Upper lobe of right lung (tissue), 1 donor: ENCODE measurements at regions not wholly inside any gene's neighbourhood (a gene's known extent, or its start where the extent isn't known, plus 50 kb on each side); places are given as distances from the start of the nearest gene placed in this dataset.

Experiments used
- ATAC-seq: fragments of 200-7000 bp; cut with Tn5 transposase; one replicate; pipeline ENCODE4 v1.9.1; 2020; ENCODE audit warnings: mild to moderate bottlenecking, moderate library complexity
- DNase-seq: peaks from one replicate; pipeline ENCODE4 v3.0.0-alpha.2; 2020
- H3K27ac ChIP-seq: fragments of 200-600 bp; one replicate; pipeline ENCODE4 v1.8.0; 2022
- H3K27me3 ChIP-seq: fragments of 200-600 bp; one replicate; pipeline ENCODE4 v1.8.0; 2022; ENCODE audit warnings: mild to moderate bottlenecking
- H3K36me3 ChIP-seq: fragments of 200-600 bp; one replicate; pipeline ENCODE4 v1.8.0; 2022
- H3K4me1 ChIP-seq: fragments of 200-600 bp; one replicate; pipeline ENCODE4 v1.8.0; 2022
- H3K4me3 ChIP-seq: fragments of 200-600 bp; one replicate; pipeline ENCODE4 v1.8.0; 2022; ENCODE audit warnings: mild to moderate bottlenecking
- H3K9me3 ChIP-seq: fragments of 200-600 bp; one replicate; pipeline ENCODE4 v1.8.0; 2022
- intact Hi-C: fragments of 100-400 bp; cut with DNase I; formaldehyde crosslinking; loops from one replicate; pipeline ENCODE4 v1.11.0; 2022
- TF ChIP-seq, protein P1 (sequence below): fragments of 200-600 bp; IDR thresholded peaks from one replicate; pipeline ENCODE4 v1.8.0; 2022; ENCODE audit warnings: antibody characterized with exemption
- donor health status: DM: no; HTN: yes; CAD: no; lungs with severe emphysema.

DNA sequence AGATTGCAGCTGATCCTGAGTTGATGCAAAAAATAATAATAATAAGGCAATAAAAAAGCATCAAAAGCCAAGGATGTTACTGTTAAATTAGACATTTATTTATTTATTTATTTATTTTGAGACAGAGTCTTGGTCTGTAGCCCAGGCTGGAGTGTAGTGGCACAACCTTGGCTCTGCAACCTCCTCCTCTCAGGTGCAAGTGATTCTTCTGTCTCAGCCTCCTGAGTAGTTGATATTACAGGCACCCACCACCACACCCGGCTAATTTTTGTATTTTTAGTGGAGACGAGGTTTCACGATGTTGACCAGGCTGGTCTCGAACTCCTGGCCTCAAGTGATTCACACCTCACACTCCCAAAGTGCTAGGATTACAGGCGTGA, 465.5 kb upstream of the NRP1 start:
- H3K27ac ChIP-seq, result no peak overlapping the region
- H3K4me1 ChIP-seq, result no peaks in the 10 kb centered on the region
- no peaks in the 10 kb centered on the region for H3K9me3 ChIP-seq
- TF ChIP-seq, protein P1, sequence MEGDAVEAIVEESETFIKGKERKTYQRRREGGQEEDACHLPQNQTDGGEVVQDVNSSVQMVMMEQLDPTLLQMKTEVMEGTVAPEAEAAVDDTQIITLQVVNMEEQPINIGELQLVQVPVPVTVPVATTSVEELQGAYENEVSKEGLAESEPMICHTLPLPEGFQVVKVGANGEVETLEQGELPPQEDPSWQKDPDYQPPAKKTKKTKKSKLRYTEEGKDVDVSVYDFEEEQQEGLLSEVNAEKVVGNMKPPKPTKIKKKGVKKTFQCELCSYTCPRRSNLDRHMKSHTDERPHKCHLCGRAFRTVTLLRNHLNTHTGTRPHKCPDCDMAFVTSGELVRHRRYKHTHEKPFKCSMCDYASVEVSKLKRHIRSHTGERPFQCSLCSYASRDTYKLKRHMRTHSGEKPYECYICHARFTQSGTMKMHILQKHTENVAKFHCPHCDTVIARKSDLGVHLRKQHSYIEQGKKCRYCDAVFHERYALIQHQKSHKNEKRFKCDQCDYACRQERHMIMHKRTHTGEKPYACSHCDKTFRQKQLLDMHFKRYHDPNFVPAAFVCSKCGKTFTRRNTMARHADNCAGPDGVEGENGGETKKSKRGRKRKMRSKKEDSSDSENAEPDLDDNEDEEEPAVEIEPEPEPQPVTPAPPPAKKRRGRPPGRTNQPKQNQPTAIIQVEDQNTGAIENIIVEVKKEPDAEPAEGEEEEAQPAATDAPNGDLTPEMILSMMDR, result no peak
- no peak for DNase-seq
- H3K36me3 ChIP-seq, result no peaks in the 10 kb centered on the region
- no peaks in the 10 kb centered on the region for H3K27me3 ChIP-seq
- no peak overlapping the region for H3K4me3 ChIP-seq
- ATAC-seq, result no peak
- intact Hi-C loops, result no loop called here

DNA sequence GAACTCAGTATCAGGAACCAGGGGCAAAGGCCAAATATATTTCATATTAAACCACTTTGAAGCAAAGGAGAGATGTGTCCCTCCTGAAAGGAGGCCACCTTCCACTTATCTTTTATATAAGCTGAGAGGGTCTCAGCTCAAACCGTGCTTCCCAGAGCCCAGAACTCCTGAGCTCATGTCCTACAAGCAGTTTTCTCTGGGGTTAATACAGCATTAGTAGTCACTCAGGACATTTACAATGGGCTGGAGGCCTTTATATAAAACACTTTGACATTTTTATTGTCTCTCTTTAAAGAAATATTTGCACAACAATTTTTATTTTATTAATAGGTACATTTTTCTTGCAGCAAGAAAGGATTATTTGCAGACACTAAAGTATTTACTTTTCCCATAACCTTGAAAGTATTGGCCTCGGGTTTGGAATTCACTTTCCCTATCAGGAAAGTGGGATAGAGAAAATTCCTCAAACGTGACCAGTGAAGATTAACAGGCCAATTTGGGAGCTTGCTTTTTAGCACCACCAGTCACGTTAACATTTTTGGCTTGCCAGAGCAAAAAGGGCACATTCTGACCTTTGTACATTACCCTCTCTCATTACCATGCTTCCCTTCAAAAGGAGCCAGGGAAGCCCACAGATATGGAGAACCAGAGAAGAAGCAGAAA, 464.9 kb upstream of the NRP1 start:
- H3K9me3 ChIP-seq, result no peaks in the 10 kb centered on the region
- H3K4me3 ChIP-seq, result no peak overlapping the region
- ATAC-seq, result no peak
- H3K36me3 ChIP-seq, result no peaks in the 10 kb centered on the region
- no peaks in the 10 kb centered on the region for H3K27me3 ChIP-seq
- H3K27ac ChIP-seq, result no peak overlapping the region
- DNase-seq, result no peak
- H3K4me1 ChIP-seq, result no peaks in the 10 kb centered on the region
- TF ChIP-seq, protein P1, result no peak
- intact Hi-C loops, result no loop called here

DNA sequence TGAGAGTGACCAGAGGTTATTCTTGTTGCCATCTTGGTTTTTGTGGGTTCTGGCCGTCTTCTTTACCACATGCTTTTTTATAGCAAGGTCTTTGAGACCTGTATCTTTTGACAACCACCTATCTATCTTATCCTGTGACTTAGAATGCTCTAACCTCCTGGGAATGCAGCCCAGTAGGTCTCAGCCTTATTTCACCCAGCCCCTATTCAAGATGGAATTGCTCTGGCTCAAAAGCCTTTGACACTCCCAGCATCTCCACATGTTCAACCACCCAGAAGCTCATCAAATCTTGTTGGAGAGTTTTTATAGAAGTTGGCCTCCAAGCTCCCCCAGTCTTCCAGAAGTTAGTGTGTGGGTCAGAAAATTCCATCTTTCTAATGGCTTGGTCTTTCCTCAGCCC, 464.3 kb upstream of the NRP1 start:
- Histone ChIP-seq H3K36me3 (no peaks in the 10 kb centered on the region), H3K9me3 (no peaks in the 10 kb centered on the region), H3K27me3 (no peaks in the 10 kb centered on the region), H3K4me1 (no peaks in the 10 kb centered on the region), H3K4me3 (no peak overlapping the region), H3K27ac (no peak overlapping the region)
- DNase-seq (no peak), ATAC-seq (no peak)
- intact Hi-C loops, result no loop called here
- TF ChIP-seq, protein P1, result no peak

DNA sequence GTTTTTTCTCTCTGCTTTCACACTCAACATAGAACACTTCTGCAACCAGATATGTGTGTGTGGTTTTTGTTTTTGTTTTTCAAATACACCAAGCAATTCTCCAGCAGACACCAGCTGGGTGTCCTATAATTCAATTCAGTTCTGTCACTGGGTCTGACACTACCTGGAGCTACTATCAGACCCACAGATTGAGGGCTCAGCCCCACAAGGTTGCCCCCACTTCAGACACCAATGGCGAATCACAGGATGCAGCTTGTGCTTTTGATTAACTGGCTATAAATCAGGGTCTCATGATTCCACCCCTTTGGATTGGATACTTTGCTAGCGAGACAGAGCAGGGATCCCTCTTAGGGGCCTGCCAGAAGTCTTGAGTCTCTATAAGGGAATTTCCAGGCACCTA, 462.2 kb upstream of the NRP1 start:
- DNase-seq (no peak), ATAC-seq (no peak)
- TF ChIP-seq, protein P1, result no peak
- Histone ChIP-seq H3K4me3 (no peak overlapping the region), H3K9me3 (no peaks in the 10 kb centered on the region), H3K27me3 (no peaks in the 10 kb centered on the region), H3K27ac (no peak overlapping the region), H3K4me1 (no peaks in the 10 kb centered on the region), H3K36me3 (no peaks in the 10 kb centered on the region)
- intact Hi-C loops, result no loop called here

DNA sequence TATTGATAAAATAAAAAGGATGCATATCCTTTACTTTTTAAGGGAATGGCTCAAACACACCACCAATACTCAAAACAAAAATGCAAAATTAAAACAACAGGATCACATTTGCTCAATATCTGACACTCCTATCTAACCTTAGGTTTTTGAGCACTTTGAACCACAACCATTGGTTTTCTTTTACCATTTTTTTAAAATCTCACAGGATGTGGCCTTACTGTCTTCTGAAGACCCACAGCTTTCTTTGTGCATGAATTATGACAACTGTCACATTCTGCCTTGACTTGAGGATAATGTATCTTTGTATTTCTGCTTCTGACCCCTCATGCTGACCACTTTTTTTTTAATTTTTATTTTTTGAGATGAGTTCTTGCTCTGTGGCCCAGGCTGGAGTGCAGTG, 461.1 kb upstream of the NRP1 start:
- no peaks in the 10 kb centered on the region for H3K36me3 ChIP-seq
- H3K4me3 ChIP-seq, result no peak overlapping the region
- ATAC-seq (no peak), DNase-seq (no peak)
- H3K27me3 ChIP-seq, result no peaks in the 10 kb centered on the region
- H3K9me3 ChIP-seq, result no peaks in the 10 kb centered on the region
- intact Hi-C loops, result no loop called here
- H3K4me1 ChIP-seq, result no peaks in the 10 kb centered on the region
- TF ChIP-seq, protein P1, result no peak
- H3K27ac ChIP-seq, result no peak overlapping the region

DNA sequence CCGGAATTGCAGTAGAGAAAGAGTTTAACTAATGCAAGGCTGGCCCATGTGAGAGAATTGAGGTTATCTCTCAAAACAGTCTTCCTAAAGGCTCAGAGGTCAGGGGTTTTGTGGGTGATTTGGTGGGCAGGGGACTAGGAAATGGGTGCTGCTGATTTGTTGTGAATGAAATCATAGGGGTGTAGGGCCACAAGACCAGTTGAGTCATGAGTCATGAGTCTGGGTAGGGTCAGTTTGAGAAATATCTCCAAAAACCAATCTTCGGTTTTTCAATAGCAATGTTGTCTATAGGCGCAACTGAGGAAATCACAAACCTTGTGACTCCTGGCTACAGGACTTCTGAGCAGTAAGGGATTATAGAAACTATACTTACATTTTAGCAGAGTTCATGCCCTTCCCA, 460.0 kb upstream of the NRP1 start:
- intact Hi-C loops, result no loop called here
- Histone ChIP-seq H3K27me3 (no peaks in the 10 kb centered on the region), H3K9me3 (no peaks in the 10 kb centered on the region), H3K4me3 (no peak overlapping the region), H3K27ac (no peak overlapping the region), H3K4me1 (no peaks in the 10 kb centered on the region), H3K36me3 (no peaks in the 10 kb centered on the region)
- ATAC-seq, result no peak
- TF ChIP-seq, protein P1, result no peak
- DNase-seq, result no peak
